Liver (tissue), 8 donors: ENCODE measurements at regions not wholly inside any gene's neighbourhood (a gene's known extent, or its start where the extent isn't known, plus 50 kb on each side); places are given as distances from the start of the nearest gene placed in this dataset.

Experiments used
- DNase-seq: peaks from one replicate; pipeline ENCODE4 v3.0.0-alpha.2; 2017; ENCODE audit warnings: low spot score
- H3K27ac ChIP-seq, 2 donors: one replicate each; pipeline ENCODE4 v1.7.0; 2013; ENCODE audit warnings: inconsistent platforms in 2 of 2, low read length in 2 of 2, control low read depth in 1 of 2, low read depth in 1 of 2, mild to moderate bottlenecking in 1 of 2
- H3K27me3 ChIP-seq, 4 donors: one replicate each; pipeline versions ENCODE4 v1.6.1 to v1.7.0; 2013; ENCODE audit warnings: low read length in 3 of 4, inconsistent platforms in 1 of 4, mild to moderate bottlenecking in 1 of 4, moderate library complexity in 1 of 4; ENCODE audit not compliant: control insufficient read depth in 4 of 4, insufficient read depth in 4 of 4
- H3K36me3 ChIP-seq, 4 donors: one replicate each; pipeline versions ENCODE4 v1.6.1 to v1.7.0; 2013; ENCODE audit warnings: low read length in 3 of 4, mild to moderate bottlenecking in 3 of 4, low read depth in 1 of 4, moderate library complexity in 1 of 4; ENCODE audit not compliant: control insufficient read depth in 4 of 4, insufficient read depth in 3 of 4
- H3K4me1 ChIP-seq, 4 donors: one replicate each; pipeline versions ENCODE4 v1.6.1 to v1.7.0; 2013; ENCODE audit warnings: low read length in 3 of 4, mild to moderate bottlenecking in 3 of 4, moderate library complexity in 1 of 4; ENCODE audit not compliant: control insufficient read depth in 4 of 4, insufficient read depth in 4 of 4
- H3K4me3 ChIP-seq, 3 donors: one replicate each; pipeline versions ENCODE4 v1.6.1 to v1.7.0; 2013; ENCODE audit warnings: low read length in 3 of 3, control low read depth in 1 of 3, low read depth in 1 of 3, mild to moderate bottlenecking in 1 of 3
- H3K9ac ChIP-seq, 2 donors: one replicate each; pipeline ENCODE4 v1.7.0; 2013; ENCODE audit warnings: low read length in 2 of 2, mild to moderate bottlenecking in 2 of 2, moderate library complexity in 2 of 2, control low read depth in 1 of 2, low read depth in 1 of 2
- H3K9me3 ChIP-seq, 4 donors: one replicate each; pipeline versions ENCODE4 v1.6.1 to v1.7.0; 2013; ENCODE audit warnings: low read length in 3 of 4; ENCODE audit not compliant: control insufficient read depth in 4 of 4
- ATF3 ChIP-seq: IDR thresholded peaks from 2 replicates; pipeline ENCODE4 v1.6.1; 2016; ENCODE audit warnings: antibody characterized with exemption
- CTCF ChIP-seq: fragments of 150-350 bp; IDR thresholded peaks from 2 replicates; pipeline ENCODE4 v1.5.1; 2017; ENCODE audit warnings: improper control_type of control experiment, low read depth, low read length; ENCODE audit not compliant: missing input control
- EGR1 ChIP-seq, 2 donors: IDR thresholded peaks; 2 replicates each; pipeline ENCODE4 v1.6.1; 2016 to 2018; ENCODE audit warnings: antibody characterized with exemption in 2 of 2, low read depth in 2 of 2
- FOXA1 ChIP-seq: IDR thresholded peaks from 2 replicates; pipeline ENCODE4 v1.6.1; 2016; ENCODE audit warnings: antibody characterized with exemption
- FOXA2 ChIP-seq: IDR thresholded peaks from 2 replicates; pipeline ENCODE4 v1.6.1; 2016; ENCODE audit warnings: antibody characterized with exemption
- GABPA ChIP-seq, 2 donors: IDR thresholded peaks in 1 of 2; conservative IDR thresholded peaks in 1 of 2; 2 replicates each; pipeline ENCODE4 v1.6.1; 2016; ENCODE audit warnings: antibody characterized with exemption in 2 of 2, mild to moderate bottlenecking in 1 of 2, moderate library complexity in 1 of 2
- HNF4A ChIP-seq, 2 donors: conservative IDR thresholded peaks; 2 replicates each; pipeline ENCODE4 v1.6.1; 2016; ENCODE audit warnings: antibody characterized with exemption in 2 of 2, mild to moderate bottlenecking in 2 of 2
- HNF4G ChIP-seq: IDR thresholded peaks from 2 replicates; pipeline ENCODE4 v1.6.1; 2016; ENCODE audit warnings: antibody characterized with exemption
- JUND ChIP-seq, 2 donors: IDR thresholded peaks; 2 replicates each; pipeline ENCODE4 v1.6.1; 2016; ENCODE audit warnings: antibody characterized with exemption in 2 of 2
- NR2F2 ChIP-seq: IDR thresholded peaks from 2 replicates; pipeline ENCODE4 v1.6.1; 2016; ENCODE audit warnings: antibody characterized with exemption
- RAD21 ChIP-seq, 2 donors: IDR thresholded peaks; 2 replicates each; pipeline ENCODE4 v1.6.1; 2016; ENCODE audit warnings: antibody characterized with exemption in 2 of 2, mild to moderate bottlenecking in 2 of 2
- REST ChIP-seq: IDR thresholded peaks from 2 replicates; pipeline ENCODE4 v1.6.1; 2016; ENCODE audit warnings: antibody characterized with exemption, mild to moderate bottlenecking
- RXRA ChIP-seq, 2 donors: IDR thresholded peaks; 2 replicates each; pipeline ENCODE4 v1.6.1; 2017 to 2018; ENCODE audit warnings: antibody characterized with exemption in 2 of 2, mild to moderate bottlenecking in 1 of 2
- SP1 ChIP-seq: IDR thresholded peaks from 2 replicates; pipeline ENCODE4 v1.6.1; 2018; ENCODE audit warnings: antibody characterized with exemption, mild to moderate bottlenecking
- TAF1 ChIP-seq: conservative IDR thresholded peaks from 2 replicates; pipeline ENCODE4 v1.6.1; 2016; ENCODE audit warnings: antibody characterized with exemption, mild to moderate bottlenecking
- YY1 ChIP-seq: IDR thresholded peaks from 2 replicates; pipeline ENCODE4 v1.6.1; 2016; ENCODE audit warnings: antibody characterized with exemption, mild to moderate bottlenecking
- ZBTB33 ChIP-seq: IDR thresholded peaks from 2 replicates; pipeline ENCODE4 v1.6.1; 2016; ENCODE audit warnings: antibody characterized with exemption
- WGBS: extraction: QIAGEN DNeasy Blood & Tissue Kit; methylation state at CpG from one replicate; pipeline ENCODE4 v1.1.7; 2013; 5-methylcytosine and 5-hydroxymethylcytosine counted together
- TF ChIP-seq, protein P1 (sequence below): IDR thresholded peaks from 2 replicates; pipeline ENCODE4 v1.6.1; 2016; ENCODE audit warnings: antibody characterized with exemption
- donor health status: healthy.
- donor health status: healthy.
- donor health status: healthy.
- donor health status: healthy.
- donor health status: healthy.

DNA sequence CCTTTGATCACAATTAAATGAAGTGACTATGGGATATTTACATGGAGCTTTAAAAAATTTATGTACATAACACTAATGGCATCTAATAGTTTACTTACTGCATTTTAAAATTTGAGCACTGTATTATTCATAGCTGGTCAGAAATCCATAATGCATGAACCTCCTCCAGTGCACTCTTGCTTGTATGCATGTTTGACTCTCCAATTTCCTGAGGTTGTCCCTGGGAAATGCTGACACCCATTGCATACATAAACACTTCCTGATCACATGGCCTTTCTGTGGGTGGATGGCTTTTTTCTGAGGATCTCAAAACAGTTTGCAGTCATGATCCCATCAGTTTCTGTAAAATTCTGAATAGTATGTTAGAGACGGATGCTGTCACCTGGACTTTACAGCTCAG lies 577.8 kb downstream of the REEP3 start:
- 95% methylated on average over 1 of the region's 1 CpG for WGBS
- no peak overlapping the region for H3K4me3 ChIP-seq
- no peak overlapping the region for H3K9ac ChIP-seq
- DNase-seq = no peak
- H3K4me1 ChIP-seq = peaks cover 0 to 12% (median 6%) of the 10 kb centered on the region in 4 donors
- no peak for TF ChIP-seq FOXA2
- no peak for TF ChIP-seq ZBTB33
- no peak for TF ChIP-seq TAF1
- no peak for TF ChIP-seq GABPA (IDR thresholded peaks at IDR 0.05 in 1 of 2, conservative IDR thresholded peaks at IDR 0.05 in 1 of 2)
- no peak for TF ChIP-seq EGR1 (IDR thresholded peaks at IDR 0.05; ENCODE audit: low read depth in 2 of 2)
- no peak for TF ChIP-seq JUND (IDR thresholded peaks at IDR 0.05)
- TF ChIP-seq, protein P1, sequence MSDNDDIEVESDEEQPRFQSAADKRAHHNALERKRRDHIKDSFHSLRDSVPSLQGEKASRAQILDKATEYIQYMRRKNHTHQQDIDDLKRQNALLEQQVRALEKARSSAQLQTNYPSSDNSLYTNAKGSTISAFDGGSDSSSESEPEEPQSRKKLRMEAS = no peak
- TF ChIP-seq RXRA (IDR thresholded peaks at IDR 0.05) = no peak
- TF ChIP-seq ATF3 = no peak
- TF ChIP-seq SP1 = no peak
- TF ChIP-seq HNF4A (conservative IDR thresholded peaks at IDR 0.05) = no peak
- TF ChIP-seq RAD21 (IDR thresholded peaks at IDR 0.05) = no peak
- no peak for TF ChIP-seq HNF4G
- no peak for TF ChIP-seq REST
- TF ChIP-seq NR2F2 = no peak
- TF ChIP-seq FOXA1 = no peak
- TF ChIP-seq CTCF = no peak
- TF ChIP-seq YY1 = no peak
- no peaks in the 10 kb centered on the region for H3K27me3 ChIP-seq
- no peaks in the 10 kb centered on the region for H3K9me3 ChIP-seq
- no peak overlapping the region for H3K27ac ChIP-seq
- H3K36me3 ChIP-seq = no peaks in the 10 kb centered on the region
